ENCODE measurements at regions not wholly inside any gene's neighbourhood (a gene's known extent, or its start where the extent isn't known, plus 50 kb on each side); places are given as distances from the start of the nearest gene placed in this dataset.

GRCh38 chr6:104595311-104595820 is 264.4 kb downstream of the HACE1 start:
- no TSS peak for BruUV-seq (replicated peaks)
- CTCF ChIA-PET (ENCODE audit: low intra/inter-chr PET ratio, low total read pairs), result no interaction called here

More at GRCh38 chr6:104595311-104595820, 264.4 kb downstream of the HACE1 start:
- H3K4me1 ChIP-seq (ENCODE audit: insufficient read depth, low read length), result no peaks in the 10 kb centered on the region
- no peak overlapping the region for H3K27ac ChIP-seq (ENCODE audit: extremely low read length, insufficient read depth, low read length)
- H4K20me1 ChIP-seq (ENCODE audit: insufficient read depth, low read length), result no peaks in the 10 kb centered on the region
- WGBS (ENCODE audit: low lambda C conversion rate), result 2% methylated on average over 2 of the region's 2 CpGs
- no peak overlapping the region for H3K4me2 ChIP-seq (ENCODE audit: low read depth, low read length)
- no peak for DNase-seq (ENCODE audit: low spot score)
- in situ Hi-C loops (cut with HindIII; ENCODE audit: extremely low pct_ligation_motif_present, low pct_unique_long_range_greater_than_20kb), result no loop called here
- intact Hi-C loops (cut with micrococcal nuclease; ENCODE audit: unreplicated experiment), result no loop called here
- H3K9ac ChIP-seq (ENCODE audit: insufficient read depth, low read depth, low read length), result no peak overlapping the region
- no peak for FAIRE-seq
- no peak overlapping the region for H3K4me3 ChIP-seq (replicated peaks in 1 of 3; ENCODE audit: insufficient read depth in 1 of 3, low read depth in 2 of 3, low read length in 3 of 3)
- no peaks in the 10 kb centered on the region for H3K79me2 ChIP-seq (ENCODE audit: insufficient read depth, low read length)
- no peaks in the 10 kb centered on the region for H3K9me3 ChIP-seq (ENCODE audit: low read length)
- TF ChIP-seq PRDM15 (CRISPR knock-in tag; IDR thresholded peaks at IDR 0.05), result no peak
- no peak for TF ChIP-seq ZNF792 (CRISPR knock-in tag; IDR thresholded peaks at IDR 0.05)
- TF ChIP-seq, protein P1, sequence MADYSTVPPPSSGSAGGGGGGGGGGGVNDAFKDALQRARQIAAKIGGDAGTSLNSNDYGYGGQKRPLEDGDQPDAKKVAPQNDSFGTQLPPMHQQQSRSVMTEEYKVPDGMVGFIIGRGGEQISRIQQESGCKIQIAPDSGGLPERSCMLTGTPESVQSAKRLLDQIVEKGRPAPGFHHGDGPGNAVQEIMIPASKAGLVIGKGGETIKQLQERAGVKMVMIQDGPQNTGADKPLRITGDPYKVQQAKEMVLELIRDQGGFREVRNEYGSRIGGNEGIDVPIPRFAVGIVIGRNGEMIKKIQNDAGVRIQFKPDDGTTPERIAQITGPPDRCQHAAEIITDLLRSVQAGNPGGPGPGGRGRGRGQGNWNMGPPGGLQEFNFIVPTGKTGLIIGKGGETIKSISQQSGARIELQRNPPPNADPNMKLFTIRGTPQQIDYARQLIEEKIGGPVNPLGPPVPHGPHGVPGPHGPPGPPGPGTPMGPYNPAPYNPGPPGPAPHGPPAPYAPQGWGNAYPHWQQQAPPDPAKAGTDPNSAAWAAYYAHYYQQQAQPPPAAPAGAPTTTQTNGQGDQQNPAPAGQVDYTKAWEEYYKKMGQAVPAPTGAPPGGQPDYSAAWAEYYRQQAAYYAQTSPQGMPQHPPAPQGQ (CRISPR knock-in tag; IDR thresholded peaks at IDR 0.05; ENCODE audit: borderline replicate concordance), result no peak
- no peak for TF ChIP-seq ZBTB7B (CRISPR knock-in tag; IDR thresholded peaks at IDR 0.05)
- no peak for TF ChIP-seq GATAD2A (CRISPR knock-in tag; IDR thresholded peaks at IDR 0.05)
- POLR2A ChIA-PET, result no interaction called here
- H2AFZ ChIP-seq (ENCODE audit: low read length), result no peak overlapping the region
- H3K36me3 ChIP-seq (replicated peaks in 1 of 2; ENCODE audit: control insufficient read depth in 1 of 2, insufficient read depth in 2 of 2, low read length in 2 of 2), result no peaks in the 10 kb centered on the region
- ATAC-seq, result no peak
- no peaks in the 10 kb centered on the region for H3K27me3 ChIP-seq (ENCODE audit: control insufficient read depth in 1 of 2, insufficient read depth in 2 of 2, low read length in 2 of 2)

Measured in HepG2 (cell line).